Left ventricle myocardium inferior (tissue), 1 donor: ENCODE measurements at regions not wholly inside any gene's neighbourhood (a gene's known extent, or its start where the extent isn't known, plus 50 kb on each side); places are given as distances from the start of the nearest gene placed in this dataset.
A peak's percentile ranks its signal among the peaks of the same experiment; 100 is the strongest.

Experiments used
- DNase-seq: peaks from one replicate; pipeline ENCODE4 v3.0.0-alpha.2; 2020
- H3K27ac ChIP-seq: fragments of 200-600 bp; replicated peaks from 2 replicates; pipeline ENCODE4 v1.8.0; 2021
- H3K27me3 ChIP-seq: fragments of 200-600 bp; 2 replicates; pipeline ENCODE4 v1.8.0; 2021; ENCODE audit warnings: low read depth
- H3K36me3 ChIP-seq: fragments of 200-600 bp; 2 replicates; pipeline ENCODE4 v1.8.0; 2021
- H3K4me1 ChIP-seq: fragments of 200-600 bp; 2 replicates; pipeline ENCODE4 v1.8.0; 2021
- H3K4me3 ChIP-seq: fragments of 200-600 bp; 2 replicates; pipeline ENCODE4 v1.8.0; 2021; ENCODE audit warnings: mild to moderate bottlenecking, moderate library complexity
- H3K9me3 ChIP-seq: fragments of 200-600 bp; replicated peaks from 2 replicates; pipeline ENCODE4 v1.8.0; 2021
- CTCF ChIP-seq: fragments of 200-600 bp; IDR thresholded peaks from 2 replicates; pipeline ENCODE4 v1.8.0; 2021; ENCODE audit warnings: antibody characterized with exemption, mild to moderate bottlenecking, borderline replicate concordance
- intact Hi-C: fragments of 100-400 bp; cut with micrococcal nuclease; formaldehyde crosslinking; loops from one replicate; pipeline ENCODE4 v1.11.0; 2022
- donor health status: DM: no; HTN: yes; CAD: no; lungs with severe emphysema.

- intact Hi-C loops = no loop called here
- Histone ChIP-seq H3K9me3 (peaks cover 18% of the 10 kb centered on the region), H3K4me3 (no peak overlapping the region), H3K4me1 (peaks cover 9% of the 10 kb centered on the region), H3K27ac (no peak overlapping the region), H3K27me3 (no peaks in the 10 kb centered on the region), H3K36me3 (no peaks in the 10 kb centered on the region)
- DNase-seq = peak; percentile 17
- TF ChIP-seq CTCF = no peak
These were observed 695.3 kb downstream of the MAFB start for GRCh38 chr20:39993742-39994141.

- Histone ChIP-seq H3K27me3 (no peaks in the 10 kb centered on the region), H3K9me3 (peaks cover 15% of the 10 kb centered on the region), H3K4me1 (peaks cover 33% of the 10 kb centered on the region), H3K4me3 (no peak overlapping the region), H3K27ac (no peak overlapping the region), H3K36me3 (no peaks in the 10 kb centered on the region)
- intact Hi-C loops = no loop called here
- no peak for DNase-seq
- no peak for TF ChIP-seq CTCF
These were observed 698.3 kb downstream of the MAFB start for GRCh38 chr20:39990692-39991091.

GRCh38 chr20:39988991-39989390, 700.0 kb downstream of the MAFB start:
- intact Hi-C loops = no loop called here
- H3K4me1 ChIP-seq = peaks cover 40% of the 10 kb centered on the region
- no peak for TF ChIP-seq CTCF

GRCh38 chr20:39986173-39986904, 702.7 kb downstream of the MAFB start:
- peaks cover 15% of the 10 kb centered on the region for H3K9me3 ChIP-seq
- H3K4me3 ChIP-seq = peak overlapping the region; percentile 8
- DNase-seq = peak; percentile 64
- no peak for TF ChIP-seq CTCF
- no peaks in the 10 kb centered on the region for H3K36me3 ChIP-seq
- intact Hi-C loops = no loop called here
- peak overlapping the region; percentile 95 for H3K27ac ChIP-seq
- H3K4me1 ChIP-seq = peaks cover 49% of the 10 kb centered on the region
- H3K27me3 ChIP-seq = no peaks in the 10 kb centered on the region

More at GRCh38 chr20:39988991-39989390, 700.0 kb downstream of the MAFB start:
- H3K36me3 ChIP-seq = no peaks in the 10 kb centered on the region
- H3K27ac ChIP-seq = no peak overlapping the region
- no peaks in the 10 kb centered on the region for H3K27me3 ChIP-seq
- DNase-seq = no peak
- no peak overlapping the region for H3K4me3 ChIP-seq
- H3K9me3 ChIP-seq = peaks cover 15% of the 10 kb centered on the region

GRCh38 chr20:39985271-39985827, 703.7 kb downstream of the MAFB start:
- Histone ChIP-seq H3K36me3 (no peaks in the 10 kb centered on the region), H3K4me3 (no peak overlapping the region), H3K27me3 (no peaks in the 10 kb centered on the region), H3K9me3 (peaks cover 7% of the 10 kb centered on the region), H3K4me1 (peaks cover 49% of the 10 kb centered on the region), H3K27ac (peak overlapping the region; percentile 95)
- DNase-seq = no peak
- intact Hi-C loops = no loop called here
- no peak for TF ChIP-seq CTCF
